PC-9 (cell line): ENCODE measurements at regions not wholly inside any gene's neighbourhood (a gene's known extent, or its start where the extent isn't known, plus 50 kb on each side); places are given as distances from the start of the nearest gene placed in this dataset.

Source experiments
- CTCF ChIP-seq: fragments of 200-600 bp; sonication (generic); conservative IDR thresholded peaks from 2 replicates; pipeline ENCODE4 v1.6.1; 2017; ENCODE audit warnings: mixed run types, antibody characterized with exemption, mild to moderate bottlenecking, moderate library complexity
- EZH2 ChIP-seq: fragments of 200-600 bp; sonication (generic); IDR thresholded peaks from 2 replicates; pipeline ENCODE4 v1.8.0; 2017; ENCODE audit warnings: antibody characterized with exemption, low read depth

DNA sequence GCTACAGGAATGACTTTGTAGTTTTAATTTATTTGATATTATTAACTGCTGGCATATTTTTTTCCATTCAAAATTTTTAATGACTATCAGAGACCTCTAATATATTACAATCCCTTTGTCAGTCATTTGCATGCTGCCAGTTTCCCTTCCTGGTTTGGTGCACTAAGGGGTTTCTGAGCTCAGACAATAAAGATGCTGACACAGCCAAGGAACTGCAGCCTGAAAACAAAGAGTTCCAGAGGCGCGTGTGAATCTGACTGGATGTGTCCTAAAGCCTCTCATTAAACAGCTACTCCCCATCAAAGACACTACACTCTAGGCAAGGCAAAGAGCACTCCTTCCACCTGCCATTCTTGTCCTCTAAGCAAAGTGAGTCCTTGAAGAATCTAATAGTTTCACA is 116.8 kb upstream of the DST start:
- TF ChIP-seq CTCF (no peak), EZH2 (no peak)
